Keratinocyte (primary cell): ENCODE measurements at regions not wholly inside any gene's neighbourhood (a gene's known extent, or its start where the extent isn't known, plus 50 kb on each side); places are given as distances from the start of the nearest gene placed in this dataset.

Experiments
- DNase-seq: peaks from one replicate; pipeline ENCODE4 v3.0.0-alpha.2; 2011; ENCODE audit warnings: low read depth, missing footprints, low spot score
- FAIRE-seq: peaks from 2 replicates; lab custom pipeline; 2011; peaks lifted over from hg19 to GRCh38; lab: Jason Lieb, UNC
- H2AFZ ChIP-seq: 2 replicates; pipeline ENCODE4 v1.6.0; 2012; ENCODE audit warnings: low read length, control low read depth, inconsistent platforms; ENCODE audit not compliant: control insufficient read depth
- H3K27ac ChIP-seq: 2 replicates; pipeline ENCODE4 v1.5.1; 2011; ENCODE audit warnings: low read length; ENCODE audit not compliant: control insufficient read depth, insufficient read depth
- H3K27me3 ChIP-seq: 3 replicates; pipeline ENCODE4 v1.6.0; 2011; ENCODE audit warnings: low read length; ENCODE audit not compliant: control insufficient read depth, insufficient read depth; ENCODE audit errors: extremely low read depth
- H3K36me3 ChIP-seq, 2 experiments: 2 replicates in 1 of 2; 3 replicates in 1 of 2; pipeline ENCODE4 v1.5.1; 2011; ENCODE audit warnings: low read length in 2 of 2, mild to moderate bottlenecking in 1 of 2; ENCODE audit not compliant: control insufficient read depth in 2 of 2, insufficient read depth in 2 of 2; ENCODE audit errors: extremely low read depth in 1 of 2
- H3K4me1 ChIP-seq: 3 replicates; pipeline ENCODE4 v1.5.1; 2011; ENCODE audit warnings: low read length; ENCODE audit not compliant: control insufficient read depth, insufficient read depth; ENCODE audit errors: extremely low read depth
- H3K4me2 ChIP-seq: 3 replicates; pipeline ENCODE4 v1.6.0; 2011; ENCODE audit warnings: low read depth, low read length; ENCODE audit not compliant: control insufficient read depth, insufficient read depth; ENCODE audit errors: extremely low read depth
- H3K4me3 ChIP-seq, 3 experiments: fragments of 200-600 bp in 1 of 3; sonication (generic) in 1 of 3; 2 replicates in 2 of 3; 3 replicates in 1 of 3; pipeline ENCODE4 v1.5.1; 2011 to 2016; ENCODE audit warnings: low read length in 3 of 3, mild to moderate bottlenecking in 3 of 3, control low read depth in 2 of 3, inconsistent platforms in 1 of 3, low read depth in 1 of 3, mixed read lengths in 1 of 3, mixed run types in 1 of 3, moderate library complexity in 1 of 3; ENCODE audit not compliant: control insufficient read depth in 2 of 3, insufficient read depth in 2 of 3; ENCODE audit errors: extremely low read depth in 1 of 3
- H3K79me2 ChIP-seq: 2 replicates; pipeline ENCODE4 v1.6.0; 2012; ENCODE audit warnings: low read length; ENCODE audit not compliant: control insufficient read depth, insufficient read depth
- H3K9ac ChIP-seq: 3 replicates; pipeline ENCODE4 v1.6.0; 2011; ENCODE audit warnings: low read length; ENCODE audit not compliant: control insufficient read depth, insufficient read depth; ENCODE audit errors: extremely low read depth
- H3K9me1 ChIP-seq: 3 replicates; pipeline ENCODE4 v1.6.0; 2011; ENCODE audit warnings: low read length; ENCODE audit not compliant: control insufficient read depth, insufficient read depth; ENCODE audit errors: extremely low read depth
- H3K9me3 ChIP-seq: 2 replicates; pipeline ENCODE4 v1.5.1; 2012; ENCODE audit warnings: low read depth, low read length; ENCODE audit not compliant: control insufficient read depth
- H4K20me1 ChIP-seq: 3 replicates; pipeline ENCODE4 v1.6.0; 2011; ENCODE audit warnings: low read length; ENCODE audit not compliant: control insufficient read depth, insufficient read depth; ENCODE audit errors: extremely low read depth
- EZH2 ChIP-seq: IDR thresholded peaks from one replicate; pipeline ENCODE4 v1.6.1; 2012; ENCODE audit warnings: inconsistent platforms, mild to moderate bottlenecking, low read length, moderate library complexity
- dilution Hi-C: fragments of 300-500 bp; cut with MboI; formaldehyde crosslinking; loops from one replicate; pipeline ENCODE4 v1.7.0; 2020; ENCODE audit warnings: low sequenced_read_pairs; ENCODE audit not compliant: extremely low pct_ligation_motif_present
- TF ChIP-seq, protein P1 (sequence below), 3 experiments: IDR thresholded peaks in 1 of 3; conservative IDR thresholded peaks in 1 of 3; optimal IDR thresholded peaks in 1 of 3; 2 replicates in 2 of 3; 3 replicates in 1 of 3; pipeline versions ENCODE3 to v1.5.1; 2011; ENCODE audit warnings: low read length in 3 of 3, mild to moderate bottlenecking in 3 of 3, moderate library complexity in 2 of 3, control low read depth in 1 of 3, inconsistent platforms in 1 of 3; ENCODE audit not compliant: insufficient read depth in 2 of 3; ENCODE audit errors: extremely low read depth in 1 of 3

DNA sequence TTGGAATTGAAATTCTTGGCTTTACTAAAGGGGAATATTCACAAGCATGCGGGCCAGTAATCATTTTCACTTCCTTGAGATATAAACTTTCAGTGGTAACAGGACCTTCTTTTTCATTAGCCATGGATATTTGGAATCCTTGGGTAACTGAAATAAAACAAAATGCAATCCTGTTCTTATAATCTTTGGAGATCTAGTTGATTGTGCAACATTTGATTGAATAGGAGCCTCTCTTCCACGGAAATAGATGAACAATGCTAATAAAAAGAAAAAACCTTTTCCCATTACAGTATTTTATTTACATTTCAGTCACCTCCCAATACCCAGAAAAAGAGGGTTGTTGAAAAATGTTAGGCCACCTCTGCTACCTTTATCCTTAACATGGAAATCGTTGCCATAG lies 225.6 kb downstream of the MAP2K6 start:
- Histone ChIP-seq H3K9ac (no peak overlapping the region), H3K27ac (no peak overlapping the region), H3K36me3 (no peaks in the 10 kb centered on the region), H3K9me3 (no peaks in the 10 kb centered on the region), H3K27me3 (no peaks in the 10 kb centered on the region), H2AFZ (no peak overlapping the region), H3K4me1 (no peaks in the 10 kb centered on the region), H4K20me1 (no peaks in the 10 kb centered on the region), H3K79me2 (no peaks in the 10 kb centered on the region), H3K9me1 (no peaks in the 10 kb centered on the region), H3K4me3 (no peak overlapping the region), H3K4me2 (no peak overlapping the region)
- dilution Hi-C loops: no loop called here
- no peak for TF ChIP-seq EZH2
- TF ChIP-seq, protein P1, sequence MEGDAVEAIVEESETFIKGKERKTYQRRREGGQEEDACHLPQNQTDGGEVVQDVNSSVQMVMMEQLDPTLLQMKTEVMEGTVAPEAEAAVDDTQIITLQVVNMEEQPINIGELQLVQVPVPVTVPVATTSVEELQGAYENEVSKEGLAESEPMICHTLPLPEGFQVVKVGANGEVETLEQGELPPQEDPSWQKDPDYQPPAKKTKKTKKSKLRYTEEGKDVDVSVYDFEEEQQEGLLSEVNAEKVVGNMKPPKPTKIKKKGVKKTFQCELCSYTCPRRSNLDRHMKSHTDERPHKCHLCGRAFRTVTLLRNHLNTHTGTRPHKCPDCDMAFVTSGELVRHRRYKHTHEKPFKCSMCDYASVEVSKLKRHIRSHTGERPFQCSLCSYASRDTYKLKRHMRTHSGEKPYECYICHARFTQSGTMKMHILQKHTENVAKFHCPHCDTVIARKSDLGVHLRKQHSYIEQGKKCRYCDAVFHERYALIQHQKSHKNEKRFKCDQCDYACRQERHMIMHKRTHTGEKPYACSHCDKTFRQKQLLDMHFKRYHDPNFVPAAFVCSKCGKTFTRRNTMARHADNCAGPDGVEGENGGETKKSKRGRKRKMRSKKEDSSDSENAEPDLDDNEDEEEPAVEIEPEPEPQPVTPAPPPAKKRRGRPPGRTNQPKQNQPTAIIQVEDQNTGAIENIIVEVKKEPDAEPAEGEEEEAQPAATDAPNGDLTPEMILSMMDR (optimal IDR thresholded peaks at IDR 0.05 in 1 of 3, IDR thresholded peaks at IDR 0.05 in 1 of 3, conservative IDR thresholded peaks at IDR 0.05 in 1 of 3; ENCODE audit: extremely low read depth in 1 of 3, insufficient read depth in 2 of 3, low read length in 3 of 3): no peak
- no peak for DNase-seq
- no peak for FAIRE-seq

GRCh38 chr17:69643686-69644085 lies 229.2 kb downstream of the MAP2K6 start:
- no peaks in the 10 kb centered on the region for H3K4me1 ChIP-seq
- H3K27me3 ChIP-seq: no peaks in the 10 kb centered on the region
- dilution Hi-C loops: no loop called here
- H3K4me2 ChIP-seq: no peak overlapping the region
- no peak overlapping the region for H3K27ac ChIP-seq
- H3K9me3 ChIP-seq: no peaks in the 10 kb centered on the region
- no peaks in the 10 kb centered on the region for H3K79me2 ChIP-seq
- no peak overlapping the region for H2AFZ ChIP-seq
- no peaks in the 10 kb centered on the region for H3K9me1 ChIP-seq
- H3K9ac ChIP-seq: no peak overlapping the region
- no peaks in the 10 kb centered on the region for H3K36me3 ChIP-seq
- H3K4me3 ChIP-seq: no peak overlapping the region
- FAIRE-seq (no peak), DNase-seq (no peak)
- TF ChIP-seq EZH2: no peak
- TF ChIP-seq, protein P1 (optimal IDR thresholded peaks at IDR 0.05 in 1 of 3, IDR thresholded peaks at IDR 0.05 in 1 of 3, conservative IDR thresholded peaks at IDR 0.05 in 1 of 3; ENCODE audit: extremely low read depth in 1 of 3, insufficient read depth in 2 of 3, low read length in 3 of 3): no peak
- H4K20me1 ChIP-seq: no peaks in the 10 kb centered on the region
